ENCODE measurements at regions not wholly inside any gene's neighbourhood (a gene's known extent, or its start where the extent isn't known, plus 50 kb on each side); places are given as distances from the start of the nearest gene placed in this dataset.

GRCh38 chr4:62231994-62232393, 1031.9 kb downstream of the ADGRL3 start:
- BruUV-seq (replicated peaks): no TSS peak
- Mint-ChIP-seq H3K27ac (ENCODE audit: low read depth, unreplicated experiment) (no peak overlapping the region), H3K4me3 (ENCODE audit: unreplicated experiment) (no peak overlapping the region), H3K9me3 (ENCODE audit: unreplicated experiment) (no peaks in the 10 kb centered on the region), H3K27me3 (ENCODE audit: insufficient read depth, unreplicated experiment) (no peaks in the 10 kb centered on the region), H3K4me1 (ENCODE audit: insufficient read depth, unreplicated experiment) (peaks cover 5% of the 10 kb centered on the region), H3K36me3 (ENCODE audit: insufficient read depth, unreplicated experiment) (no peaks in the 10 kb centered on the region)
- ChIA-PET POLR2A (no interaction called here), CTCF (interaction anchor here (0.5 to 0.7 kb wide), 2 partner anchors 14 to 564 kb away, joined by 3 to 4 read pairs; no protein-coding TSS in a partner anchor)
- no peak for DNase-seq (ENCODE audit: unreplicated experiment)
- no peak for TF ChIP-seq CTCF (IDR thresholded peaks at IDR 0.05; ENCODE audit: unreplicated experiment)
- intact Hi-C loops (cut with micrococcal nuclease): no loop called here

GRCh38 chr4:62226082-62226481, 1026.0 kb downstream of the ADGRL3 start:
- intact Hi-C loops (cut with micrococcal nuclease): no loop called here
- POLR2A ChIA-PET: no interaction called here
- no peaks in the 10 kb centered on the region for H3K27me3 Mint-ChIP-seq (ENCODE audit: insufficient read depth, unreplicated experiment)
- no TSS peak for BruUV-seq (replicated peaks)
- no peak for DNase-seq (ENCODE audit: unreplicated experiment)
- no peak for TF ChIP-seq CTCF (IDR thresholded peaks at IDR 0.05; ENCODE audit: unreplicated experiment)
- H3K4me1 Mint-ChIP-seq (ENCODE audit: insufficient read depth, unreplicated experiment): no peaks in the 10 kb centered on the region
- H3K4me3 Mint-ChIP-seq (ENCODE audit: unreplicated experiment): no peak overlapping the region
- H3K36me3 Mint-ChIP-seq (ENCODE audit: insufficient read depth, unreplicated experiment): no peaks in the 10 kb centered on the region
- CTCF ChIA-PET: no interaction called here
- no peak overlapping the region for H3K27ac Mint-ChIP-seq (ENCODE audit: low read depth, unreplicated experiment)
- no peaks in the 10 kb centered on the region for H3K9me3 Mint-ChIP-seq (ENCODE audit: unreplicated experiment)

GRCh38 chr4:62222121-62222520, 1022.0 kb downstream of the ADGRL3 start:
- H3K4me3 Mint-ChIP-seq (ENCODE audit: unreplicated experiment): no peak overlapping the region
- DNase-seq (ENCODE audit: unreplicated experiment): no peak
- ChIA-PET CTCF (no interaction called here), POLR2A (no interaction called here)
- H3K27me3 Mint-ChIP-seq (ENCODE audit: insufficient read depth, unreplicated experiment): no peaks in the 10 kb centered on the region
- no peak overlapping the region for H3K27ac Mint-ChIP-seq (ENCODE audit: low read depth, unreplicated experiment)
- intact Hi-C loops (cut with micrococcal nuclease): no loop called here
- no peak for TF ChIP-seq CTCF (IDR thresholded peaks at IDR 0.05; ENCODE audit: unreplicated experiment)
- no peaks in the 10 kb centered on the region for H3K9me3 Mint-ChIP-seq (ENCODE audit: unreplicated experiment)
- no peaks in the 10 kb centered on the region for H3K36me3 Mint-ChIP-seq (ENCODE audit: insufficient read depth, unreplicated experiment)
- no peaks in the 10 kb centered on the region for H3K4me1 Mint-ChIP-seq (ENCODE audit: insufficient read depth, unreplicated experiment)
- no TSS peak for BruUV-seq (replicated peaks)

GRCh38 chr4:62210486-62210885, 1010.4 kb downstream of the ADGRL3 start:
- Mint-ChIP-seq H3K27ac (ENCODE audit: low read depth, unreplicated experiment) (no peak overlapping the region), H3K9me3 (ENCODE audit: unreplicated experiment) (peaks cover 8% of the 10 kb centered on the region), H3K27me3 (ENCODE audit: insufficient read depth, unreplicated experiment) (no peaks in the 10 kb centered on the region), H3K36me3 (ENCODE audit: insufficient read depth, unreplicated experiment) (no peaks in the 10 kb centered on the region), H3K4me3 (ENCODE audit: unreplicated experiment) (no peak overlapping the region), H3K4me1 (ENCODE audit: insufficient read depth, unreplicated experiment) (no peaks in the 10 kb centered on the region)
- BruUV-seq (replicated peaks): no TSS peak
- POLR2A ChIA-PET: no interaction called here
- TF ChIP-seq CTCF (IDR thresholded peaks at IDR 0.05; ENCODE audit: unreplicated experiment): no peak
- intact Hi-C loops (cut with micrococcal nuclease): no loop called here
- no peak for DNase-seq (ENCODE audit: unreplicated experiment)
- CTCF ChIA-PET: no interaction called here

Data from MCF 10A (cell line).